ENCODE measurements at regions not wholly inside any gene's neighbourhood (a gene's known extent, or its start where the extent isn't known, plus 50 kb on each side); places are given as distances from the start of the nearest gene placed in this dataset.
"Not testable (repeated sequence)": the region's sequence is repeated elsewhere in the genome, so short reads cannot be mapped to it uniquely, and the experiment has no call there.

DNA sequence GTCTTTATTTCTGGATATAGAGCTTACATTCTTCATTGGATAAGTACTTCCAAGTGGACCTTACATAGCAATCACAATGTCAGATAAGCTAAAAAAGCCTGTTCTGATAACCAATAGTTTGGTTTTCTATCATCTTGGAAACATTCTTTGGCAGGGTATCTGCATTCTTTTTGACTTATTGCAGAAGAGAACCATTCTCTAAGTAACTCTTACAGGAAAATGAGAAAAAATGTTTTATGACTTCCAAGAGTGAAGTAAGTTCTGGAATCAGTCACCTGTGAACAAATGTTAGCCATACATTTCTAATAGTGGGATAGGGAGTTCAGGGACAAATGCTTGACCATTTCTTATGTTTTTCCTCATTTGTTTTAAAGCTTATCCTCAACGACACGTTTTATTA, 564.0 kb downstream of the CD109 start:
- TF ChIP-seq CTCF (IDR thresholded peaks at IDR 0.05): no peak

DNA sequence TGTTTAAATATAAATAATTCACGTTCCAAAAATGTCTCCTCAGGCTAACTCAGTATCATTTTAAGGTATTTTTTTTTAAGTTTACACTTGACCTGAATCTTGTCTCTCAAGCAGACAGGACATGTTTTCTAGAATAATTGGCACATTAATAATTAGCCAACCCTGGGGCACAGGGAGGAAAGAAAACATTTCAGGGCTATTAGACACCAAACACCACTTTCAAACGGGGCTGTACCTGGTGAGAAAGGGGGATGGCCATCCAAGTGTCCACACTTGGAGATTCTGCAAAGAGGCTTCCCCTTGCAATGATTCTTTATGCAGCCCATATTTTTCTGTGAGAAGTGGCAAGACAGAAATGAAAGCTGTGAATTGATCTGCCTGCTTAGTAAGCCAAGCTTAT, 560.8 kb downstream of the CD109 start:
- no peaks in the 10 kb centered on the region for H3K27me3 Mint-ChIP-seq (ENCODE audit: unreplicated experiment)
- no peak for TF ChIP-seq CTCF (IDR thresholded peaks at IDR 0.05)
- no peak for DNase-seq (ENCODE audit: extremely low spot score, unreplicated experiment)
- no peak overlapping the region for H3K4me3 Mint-ChIP-seq (ENCODE audit: unreplicated experiment)
- peaks cover 15% of the 10 kb centered on the region for H3K4me1 Mint-ChIP-seq (ENCODE audit: unreplicated experiment)
- H3K9me3 Mint-ChIP-seq (ENCODE audit: unreplicated experiment): no peaks in the 10 kb centered on the region
- H3K36me3 Mint-ChIP-seq (ENCODE audit: unreplicated experiment): no peaks in the 10 kb centered on the region
- H3K27ac Mint-ChIP-seq (ENCODE audit: unreplicated experiment): no peak overlapping the region

More for the DNA sequence above, 564.0 kb downstream of the CD109 start:
- Mint-ChIP-seq H3K9me3 (ENCODE audit: unreplicated experiment) (no peaks in the 10 kb centered on the region), H3K4me3 (ENCODE audit: unreplicated experiment) (no peak overlapping the region), H3K27me3 (ENCODE audit: unreplicated experiment) (peaks cover 4% of the 10 kb centered on the region), H3K36me3 (ENCODE audit: unreplicated experiment) (no peaks in the 10 kb centered on the region), H3K4me1 (ENCODE audit: unreplicated experiment) (peaks cover 15% of the 10 kb centered on the region), H3K27ac (ENCODE audit: unreplicated experiment) (no peak overlapping the region)
- no peak for DNase-seq (ENCODE audit: extremely low spot score, unreplicated experiment)

DNA sequence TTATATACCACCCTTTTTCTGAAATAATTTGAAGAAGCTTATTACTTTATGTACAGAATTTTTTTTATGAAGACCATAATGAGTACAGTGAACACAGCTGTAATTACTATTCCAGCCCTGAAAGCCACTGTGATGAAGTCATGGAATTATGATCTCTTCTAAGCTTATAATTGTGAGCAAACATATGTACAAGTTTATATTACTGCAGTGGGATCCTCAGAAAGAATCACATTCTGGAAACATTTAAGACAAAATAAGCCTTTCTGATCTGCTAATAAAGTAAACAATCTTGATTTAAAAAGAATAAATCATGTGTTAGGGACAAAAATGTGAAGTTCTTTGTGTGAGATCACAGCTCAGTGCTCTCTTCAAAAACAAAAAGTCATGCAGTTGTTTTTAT, 560.4 kb downstream of the CD109 start:
- no peaks in the 10 kb centered on the region for H3K27me3 Mint-ChIP-seq (ENCODE audit: unreplicated experiment)
- peak overlapping the region; percentile 10 for H3K27ac Mint-ChIP-seq (ENCODE audit: unreplicated experiment)
- H3K9me3 Mint-ChIP-seq (ENCODE audit: unreplicated experiment): no peaks in the 10 kb centered on the region
- no peaks in the 10 kb centered on the region for H3K36me3 Mint-ChIP-seq (ENCODE audit: unreplicated experiment)
- H3K4me3 Mint-ChIP-seq (ENCODE audit: unreplicated experiment): no peak overlapping the region
- TF ChIP-seq CTCF (IDR thresholded peaks at IDR 0.05): no peak
- no peak for DNase-seq (ENCODE audit: extremely low spot score, unreplicated experiment)
- peaks cover 16% of the 10 kb centered on the region for H3K4me1 Mint-ChIP-seq (ENCODE audit: unreplicated experiment)

- H3K27ac Mint-ChIP-seq (ENCODE audit: unreplicated experiment); H3K27me3 Mint-ChIP-seq (ENCODE audit: unreplicated experiment); H3K36me3 Mint-ChIP-seq (ENCODE audit: unreplicated experiment); DNase-seq (ENCODE audit: extremely low spot score, unreplicated experiment); H3K9me3 Mint-ChIP-seq (ENCODE audit: unreplicated experiment); H3K4me3 Mint-ChIP-seq (ENCODE audit: unreplicated experiment): not testable (repeated sequence)
- peaks cover 23% of the 10 kb centered on the region for H3K4me1 Mint-ChIP-seq (ENCODE audit: unreplicated experiment)
These were observed 559.0 kb downstream of the CD109 start for GRCh38 chr6:74255007-74255406.

DNA sequence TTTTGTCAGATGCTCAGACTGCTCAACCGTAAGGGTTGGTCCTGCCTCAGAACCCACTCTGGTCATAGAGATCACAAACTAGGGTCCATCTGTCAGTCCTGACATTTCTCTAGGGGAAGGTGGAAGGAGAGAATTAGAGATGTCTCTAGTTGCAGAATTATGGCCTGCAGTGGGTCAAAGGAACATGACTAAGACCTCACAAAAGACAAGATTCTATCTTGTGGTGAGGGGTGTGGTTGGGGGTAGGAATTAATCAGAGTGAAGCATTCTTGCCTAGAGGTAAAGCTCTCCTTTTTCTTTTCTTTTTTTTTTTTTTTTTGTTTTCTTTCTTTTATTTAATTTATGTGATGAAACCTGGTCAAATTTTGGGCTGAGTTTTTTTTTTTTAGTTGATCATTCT, 558.1 kb downstream of the CD109 start:
- not testable (repeated sequence) for H3K36me3 Mint-ChIP-seq (ENCODE audit: unreplicated experiment); DNase-seq (ENCODE audit: extremely low spot score, unreplicated experiment); H3K4me3 Mint-ChIP-seq (ENCODE audit: unreplicated experiment); H3K9me3 Mint-ChIP-seq (ENCODE audit: unreplicated experiment); H3K27ac Mint-ChIP-seq (ENCODE audit: unreplicated experiment); H3K27me3 Mint-ChIP-seq (ENCODE audit: unreplicated experiment)
- H3K4me1 Mint-ChIP-seq (ENCODE audit: unreplicated experiment): peaks cover 23% of the 10 kb centered on the region

- no peak overlapping the region for H3K4me3 Mint-ChIP-seq (ENCODE audit: unreplicated experiment)
- TF ChIP-seq CTCF (IDR thresholded peaks at IDR 0.05): no peak
- no peaks in the 10 kb centered on the region for H3K36me3 Mint-ChIP-seq (ENCODE audit: unreplicated experiment)
- H3K4me1 Mint-ChIP-seq (ENCODE audit: unreplicated experiment): peaks cover 23% of the 10 kb centered on the region
- H3K27ac Mint-ChIP-seq (ENCODE audit: unreplicated experiment): no peak overlapping the region
- H3K27me3 Mint-ChIP-seq (ENCODE audit: unreplicated experiment): no peaks in the 10 kb centered on the region
- no peak for DNase-seq (ENCODE audit: extremely low spot score, unreplicated experiment)
- no peaks in the 10 kb centered on the region for H3K9me3 Mint-ChIP-seq (ENCODE audit: unreplicated experiment)
These were observed 557.3 kb downstream of the CD109 start for GRCh38 chr6:74253261-74253660.
